GM23338 (cell line): ENCODE measurements at regions not wholly inside any gene's neighbourhood (a gene's known extent, or its start where the extent isn't known, plus 50 kb on each side); places are given as distances from the start of the nearest gene placed in this dataset.

Source experiments
- CREB1 ChIP-seq: fragments of 250-450 bp; sonication (Bioruptor Pico); IDR thresholded peaks from 2 replicates; pipeline ENCODE4 v1.5.0; 2020; ENCODE audit warnings: low read depth, mild to moderate bottlenecking, moderate library complexity
- EZH2 ChIP-seq: fragments of 200-600 bp; sonication (generic); IDR thresholded peaks from one replicate; pipeline ENCODE4 v1.8.0; 2017; ENCODE audit warnings: antibody characterized with exemption, mild to moderate bottlenecking, low read depth; ENCODE audit not compliant: unreplicated experiment
- EZH2phosphoT487 ChIP-seq: fragments of 200-600 bp; sonication (generic); IDR thresholded peaks from one replicate; pipeline ENCODE4 v1.8.1; 2018; ENCODE audit warnings: antibody characterized with exemption; ENCODE audit not compliant: unreplicated experiment
- JUNB ChIP-seq: IDR thresholded peaks from one replicate; pipeline ENCODE4 v1.6.1; 2016; ENCODE audit warnings: antibody characterized with exemption; ENCODE audit not compliant: unreplicated experiment
- POLR2AphosphoS5 ChIP-seq: IDR thresholded peaks from 2 replicates; pipeline ENCODE4 v1.6.1; 2016; ENCODE audit warnings: antibody characterized with exemption, low read depth
- ZNF114 ChIP-seq: fragments of 250-450 bp; sonication (Bioruptor Pico); IDR thresholded peaks from 2 replicates; pipeline ENCODE4 v1.5.0; 2020; ENCODE audit warnings: mild to moderate bottlenecking, moderate library complexity
- TF ChIP-seq, protein P1 (sequence below), 2 experiments: fragments of 200-600 bp in 1 of 2; sonication (generic) in 1 of 2; conservative IDR thresholded peaks; 2 replicates each; pipeline versions ENCODE4 v1.5.1 to v1.6.1; 2016 to 2017; ENCODE audit warnings: antibody characterized with exemption in 2 of 2, low read depth in 2 of 2, mild to moderate bottlenecking in 2 of 2, moderate library complexity in 1 of 2
- TF ChIP-seq, protein P2 (sequence below): IDR thresholded peaks from one replicate; pipeline ENCODE4 v1.6.1; 2018; ENCODE audit warnings: antibody characterized with exemption; ENCODE audit not compliant: unreplicated experiment
- TF ChIP-seq, protein P3 (sequence below): IDR thresholded peaks from 2 replicates; pipeline ENCODE4 v1.6.1; 2016; ENCODE audit warnings: antibody characterized with exemption

DNA sequence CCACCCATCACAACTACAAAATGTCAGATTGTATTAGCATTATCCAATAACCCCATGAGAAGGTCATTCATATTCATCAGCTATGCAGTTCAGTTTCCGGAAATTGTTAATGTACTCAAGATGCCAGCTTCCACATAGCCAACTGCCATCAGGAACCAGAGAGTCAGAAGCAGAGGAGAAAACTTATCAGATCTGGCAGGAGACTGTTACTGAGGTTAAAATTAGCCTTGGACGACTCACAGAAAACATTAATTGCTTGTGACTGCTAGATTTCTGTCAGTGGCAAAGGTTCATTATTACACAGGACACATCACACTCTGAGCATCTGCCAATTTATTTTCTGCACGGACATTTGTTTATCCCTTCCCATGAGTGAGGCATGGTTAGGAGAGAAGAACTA lies 352.8 kb downstream of the DHRSX start:
- TF ChIP-seq, protein P1, sequence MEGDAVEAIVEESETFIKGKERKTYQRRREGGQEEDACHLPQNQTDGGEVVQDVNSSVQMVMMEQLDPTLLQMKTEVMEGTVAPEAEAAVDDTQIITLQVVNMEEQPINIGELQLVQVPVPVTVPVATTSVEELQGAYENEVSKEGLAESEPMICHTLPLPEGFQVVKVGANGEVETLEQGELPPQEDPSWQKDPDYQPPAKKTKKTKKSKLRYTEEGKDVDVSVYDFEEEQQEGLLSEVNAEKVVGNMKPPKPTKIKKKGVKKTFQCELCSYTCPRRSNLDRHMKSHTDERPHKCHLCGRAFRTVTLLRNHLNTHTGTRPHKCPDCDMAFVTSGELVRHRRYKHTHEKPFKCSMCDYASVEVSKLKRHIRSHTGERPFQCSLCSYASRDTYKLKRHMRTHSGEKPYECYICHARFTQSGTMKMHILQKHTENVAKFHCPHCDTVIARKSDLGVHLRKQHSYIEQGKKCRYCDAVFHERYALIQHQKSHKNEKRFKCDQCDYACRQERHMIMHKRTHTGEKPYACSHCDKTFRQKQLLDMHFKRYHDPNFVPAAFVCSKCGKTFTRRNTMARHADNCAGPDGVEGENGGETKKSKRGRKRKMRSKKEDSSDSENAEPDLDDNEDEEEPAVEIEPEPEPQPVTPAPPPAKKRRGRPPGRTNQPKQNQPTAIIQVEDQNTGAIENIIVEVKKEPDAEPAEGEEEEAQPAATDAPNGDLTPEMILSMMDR (conservative IDR thresholded peaks at IDR 0.05; ENCODE audit: low read depth in 2 of 2) = no peak
- TF ChIP-seq, protein P2, sequence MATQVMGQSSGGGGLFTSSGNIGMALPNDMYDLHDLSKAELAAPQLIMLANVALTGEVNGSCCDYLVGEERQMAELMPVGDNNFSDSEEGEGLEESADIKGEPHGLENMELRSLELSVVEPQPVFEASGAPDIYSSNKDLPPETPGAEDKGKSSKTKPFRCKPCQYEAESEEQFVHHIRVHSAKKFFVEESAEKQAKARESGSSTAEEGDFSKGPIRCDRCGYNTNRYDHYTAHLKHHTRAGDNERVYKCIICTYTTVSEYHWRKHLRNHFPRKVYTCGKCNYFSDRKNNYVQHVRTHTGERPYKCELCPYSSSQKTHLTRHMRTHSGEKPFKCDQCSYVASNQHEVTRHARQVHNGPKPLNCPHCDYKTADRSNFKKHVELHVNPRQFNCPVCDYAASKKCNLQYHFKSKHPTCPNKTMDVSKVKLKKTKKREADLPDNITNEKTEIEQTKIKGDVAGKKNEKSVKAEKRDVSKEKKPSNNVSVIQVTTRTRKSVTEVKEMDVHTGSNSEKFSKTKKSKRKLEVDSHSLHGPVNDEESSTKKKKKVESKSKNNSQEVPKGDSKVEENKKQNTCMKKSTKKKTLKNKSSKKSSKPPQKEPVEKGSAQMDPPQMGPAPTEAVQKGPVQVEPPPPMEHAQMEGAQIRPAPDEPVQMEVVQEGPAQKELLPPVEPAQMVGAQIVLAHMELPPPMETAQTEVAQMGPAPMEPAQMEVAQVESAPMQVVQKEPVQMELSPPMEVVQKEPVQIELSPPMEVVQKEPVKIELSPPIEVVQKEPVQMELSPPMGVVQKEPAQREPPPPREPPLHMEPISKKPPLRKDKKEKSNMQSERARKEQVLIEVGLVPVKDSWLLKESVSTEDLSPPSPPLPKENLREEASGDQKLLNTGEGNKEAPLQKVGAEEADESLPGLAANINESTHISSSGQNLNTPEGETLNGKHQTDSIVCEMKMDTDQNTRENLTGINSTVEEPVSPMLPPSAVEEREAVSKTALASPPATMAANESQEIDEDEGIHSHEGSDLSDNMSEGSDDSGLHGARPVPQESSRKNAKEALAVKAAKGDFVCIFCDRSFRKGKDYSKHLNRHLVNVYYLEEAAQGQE = no peak
- no peak for TF ChIP-seq EZH2phosphoT487
- TF ChIP-seq EZH2 = no peak
- no peak for TF ChIP-seq POLR2AphosphoS5
- TF ChIP-seq CREB1 (CRISPR knock-in tag) = no peak
- TF ChIP-seq JUNB = no peak
- TF ChIP-seq ZNF114 (CRISPR knock-in tag) = no peak
- TF ChIP-seq, protein P3, sequence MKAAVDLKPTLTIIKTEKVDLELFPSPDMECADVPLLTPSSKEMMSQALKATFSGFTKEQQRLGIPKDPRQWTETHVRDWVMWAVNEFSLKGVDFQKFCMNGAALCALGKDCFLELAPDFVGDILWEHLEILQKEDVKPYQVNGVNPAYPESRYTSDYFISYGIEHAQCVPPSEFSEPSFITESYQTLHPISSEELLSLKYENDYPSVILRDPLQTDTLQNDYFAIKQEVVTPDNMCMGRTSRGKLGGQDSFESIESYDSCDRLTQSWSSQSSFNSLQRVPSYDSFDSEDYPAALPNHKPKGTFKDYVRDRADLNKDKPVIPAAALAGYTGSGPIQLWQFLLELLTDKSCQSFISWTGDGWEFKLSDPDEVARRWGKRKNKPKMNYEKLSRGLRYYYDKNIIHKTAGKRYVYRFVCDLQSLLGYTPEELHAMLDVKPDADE = no peak
